Astrocyte of the cerebellum (primary cell): ENCODE measurements at regions not wholly inside any gene's neighbourhood (a gene's known extent, or its start where the extent isn't known, plus 50 kb on each side); places are given as distances from the start of the nearest gene placed in this dataset.
A peak's percentile ranks its signal among the peaks of the same experiment; 100 is the strongest.

Experiments
- DNase-seq: peaks from one replicate; pipeline ENCODE4 v3.0.0-alpha.2; 2011; ENCODE audit warnings: low read depth
- H3K4me3 ChIP-seq: 2 replicates; pipeline ENCODE4 v1.5.1; 2011; ENCODE audit warnings: mild to moderate bottlenecking, low read depth, low read length, moderate library complexity
- in situ Hi-C: cut with HindIII; loops from 2 replicates; pipeline ENCODE4 v1.10.0; 2017; ENCODE audit warnings: low sequenced_read_pairs
- TF ChIP-seq, protein P1 (sequence below): IDR thresholded peaks from 2 replicates; pipeline ENCODE4 v1.5.1; 2012; ENCODE audit warnings: low read length, low read depth, moderate library complexity, mild to moderate bottlenecking; ENCODE audit errors: missing control alignments

DNA sequence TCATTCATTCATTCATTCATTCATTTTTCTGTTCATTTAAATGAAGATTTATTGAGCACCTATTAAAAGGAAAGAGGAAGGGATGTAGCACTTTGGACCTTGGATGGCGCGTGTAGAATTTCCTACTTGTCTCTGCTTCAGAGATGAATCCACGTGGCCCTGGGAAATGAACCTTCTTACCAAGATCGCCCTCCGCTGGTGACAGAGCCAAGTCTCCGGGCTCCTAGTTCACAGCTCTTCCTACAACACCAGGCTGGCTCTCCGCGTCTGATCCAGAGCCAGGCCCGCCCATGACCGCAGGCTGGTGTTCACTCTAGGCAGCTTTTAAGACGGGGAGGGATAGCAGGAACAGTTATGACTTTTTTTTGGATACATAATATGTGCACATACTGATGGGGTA lies 70.9 kb upstream of the PIWIL1 start:
- no peak overlapping the region for H3K4me3 ChIP-seq
- in situ Hi-C loops: no loop called here
- TF ChIP-seq, protein P1, sequence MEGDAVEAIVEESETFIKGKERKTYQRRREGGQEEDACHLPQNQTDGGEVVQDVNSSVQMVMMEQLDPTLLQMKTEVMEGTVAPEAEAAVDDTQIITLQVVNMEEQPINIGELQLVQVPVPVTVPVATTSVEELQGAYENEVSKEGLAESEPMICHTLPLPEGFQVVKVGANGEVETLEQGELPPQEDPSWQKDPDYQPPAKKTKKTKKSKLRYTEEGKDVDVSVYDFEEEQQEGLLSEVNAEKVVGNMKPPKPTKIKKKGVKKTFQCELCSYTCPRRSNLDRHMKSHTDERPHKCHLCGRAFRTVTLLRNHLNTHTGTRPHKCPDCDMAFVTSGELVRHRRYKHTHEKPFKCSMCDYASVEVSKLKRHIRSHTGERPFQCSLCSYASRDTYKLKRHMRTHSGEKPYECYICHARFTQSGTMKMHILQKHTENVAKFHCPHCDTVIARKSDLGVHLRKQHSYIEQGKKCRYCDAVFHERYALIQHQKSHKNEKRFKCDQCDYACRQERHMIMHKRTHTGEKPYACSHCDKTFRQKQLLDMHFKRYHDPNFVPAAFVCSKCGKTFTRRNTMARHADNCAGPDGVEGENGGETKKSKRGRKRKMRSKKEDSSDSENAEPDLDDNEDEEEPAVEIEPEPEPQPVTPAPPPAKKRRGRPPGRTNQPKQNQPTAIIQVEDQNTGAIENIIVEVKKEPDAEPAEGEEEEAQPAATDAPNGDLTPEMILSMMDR: no peak
- no peak for DNase-seq

DNA sequence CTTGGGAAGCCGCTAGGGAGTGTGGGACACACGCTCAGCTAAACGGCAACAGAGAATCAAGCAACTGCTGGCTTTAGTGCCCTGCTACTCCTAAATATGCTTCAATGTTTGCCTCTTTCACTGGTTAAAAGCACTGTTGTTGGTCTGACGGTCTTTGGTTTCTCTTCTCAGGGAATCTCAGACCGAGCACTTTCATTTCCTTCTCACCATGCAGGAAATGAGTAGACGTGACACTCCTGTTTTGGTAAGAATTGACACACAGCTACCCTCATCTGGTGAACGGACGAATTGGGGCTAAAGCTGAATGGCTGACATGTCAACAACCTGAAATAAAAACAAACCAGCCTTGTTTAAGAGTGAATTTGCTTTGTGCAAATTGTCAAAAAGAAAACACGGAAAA lies 57.5 kb upstream of the PIWIL1 start:
- H3K4me3 ChIP-seq: no peak overlapping the region
- TF ChIP-seq, protein P1: no peak
- no peak for DNase-seq
- in situ Hi-C loops: no loop called here

DNA sequence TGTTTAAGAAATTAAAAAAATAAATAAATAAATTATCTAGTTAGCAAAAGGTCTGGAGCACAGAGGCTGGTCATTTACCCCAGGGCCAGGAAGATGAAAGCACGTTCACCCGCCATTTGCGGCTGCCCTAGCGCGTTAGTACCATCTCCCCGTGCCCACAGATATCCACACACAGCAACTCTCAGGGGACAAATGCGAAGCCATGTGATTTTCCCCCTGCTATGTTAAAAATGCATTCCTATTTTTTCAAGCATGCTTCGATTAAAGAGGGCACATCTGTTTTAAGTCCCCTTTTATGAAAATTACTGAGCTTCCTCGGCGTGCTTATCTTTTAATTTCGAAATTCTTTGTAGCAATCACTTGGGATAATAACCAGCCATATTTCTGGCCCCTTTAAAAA lies 56.9 kb upstream of the PIWIL1 start:
- no peak overlapping the region for H3K4me3 ChIP-seq
- no peak for DNase-seq
- in situ Hi-C loops: no loop called here
- TF ChIP-seq, protein P1: no peak

DNA sequence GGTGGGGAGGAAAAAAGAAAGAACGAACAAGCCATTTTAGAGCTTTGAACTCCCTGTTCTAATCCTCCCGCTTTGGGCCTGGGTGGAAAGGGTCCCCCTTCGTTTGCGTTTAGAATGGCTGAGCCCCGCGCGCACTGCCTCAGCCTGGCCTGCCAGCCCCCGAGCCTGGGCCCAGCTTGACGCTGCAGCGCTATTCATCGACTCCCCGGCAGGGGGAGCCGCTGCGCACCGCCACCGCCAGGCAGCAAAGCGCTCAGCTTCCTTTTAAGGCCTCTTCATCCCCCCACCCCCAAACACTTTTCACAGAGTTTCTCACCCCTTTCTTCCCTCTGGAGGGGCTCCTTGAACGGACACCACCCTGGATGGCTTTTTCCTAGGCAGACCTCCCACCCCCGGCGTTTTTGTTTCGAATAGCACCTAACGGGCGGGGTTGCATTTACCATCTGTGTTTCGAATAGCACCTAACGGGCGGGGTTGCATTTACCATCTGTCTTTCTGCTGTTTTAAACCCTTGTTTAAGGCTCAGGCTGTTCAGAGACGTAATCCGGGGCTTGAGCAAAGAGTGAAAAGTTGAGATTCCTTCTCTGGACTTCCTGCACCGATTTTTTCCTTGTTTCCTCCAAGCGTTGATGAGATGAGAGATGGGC lies 56.4 kb upstream of the PIWIL1 start:
- no peak overlapping the region for H3K4me3 ChIP-seq
- DNase-seq: no peak
- in situ Hi-C loops: no loop called here
- TF ChIP-seq, protein P1: peak; percentile 15

DNA sequence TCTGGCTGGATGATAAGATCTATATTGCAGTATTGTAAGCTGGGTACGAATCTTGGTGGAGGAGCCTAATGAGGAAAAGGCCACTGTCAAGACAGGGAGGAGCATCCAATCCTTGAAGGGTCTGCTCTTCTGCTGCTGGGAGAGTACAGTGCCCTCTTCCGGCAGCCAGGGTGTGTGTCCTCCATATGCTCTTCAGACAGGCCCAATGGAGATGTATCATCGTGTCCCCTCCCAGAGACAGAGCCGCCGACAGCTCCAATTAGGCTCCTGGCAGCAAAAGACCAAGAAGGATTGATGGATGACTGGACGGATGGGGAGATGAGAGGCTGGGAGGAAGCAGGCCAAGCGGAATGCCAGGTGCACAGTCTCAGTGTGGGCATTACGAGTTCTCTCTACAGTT lies 51.6 kb upstream of the PIWIL1 start:
- TF ChIP-seq, protein P1: no peak
- H3K4me3 ChIP-seq: no peak overlapping the region
- in situ Hi-C loops: no loop called here
- DNase-seq: no peak

DNA sequence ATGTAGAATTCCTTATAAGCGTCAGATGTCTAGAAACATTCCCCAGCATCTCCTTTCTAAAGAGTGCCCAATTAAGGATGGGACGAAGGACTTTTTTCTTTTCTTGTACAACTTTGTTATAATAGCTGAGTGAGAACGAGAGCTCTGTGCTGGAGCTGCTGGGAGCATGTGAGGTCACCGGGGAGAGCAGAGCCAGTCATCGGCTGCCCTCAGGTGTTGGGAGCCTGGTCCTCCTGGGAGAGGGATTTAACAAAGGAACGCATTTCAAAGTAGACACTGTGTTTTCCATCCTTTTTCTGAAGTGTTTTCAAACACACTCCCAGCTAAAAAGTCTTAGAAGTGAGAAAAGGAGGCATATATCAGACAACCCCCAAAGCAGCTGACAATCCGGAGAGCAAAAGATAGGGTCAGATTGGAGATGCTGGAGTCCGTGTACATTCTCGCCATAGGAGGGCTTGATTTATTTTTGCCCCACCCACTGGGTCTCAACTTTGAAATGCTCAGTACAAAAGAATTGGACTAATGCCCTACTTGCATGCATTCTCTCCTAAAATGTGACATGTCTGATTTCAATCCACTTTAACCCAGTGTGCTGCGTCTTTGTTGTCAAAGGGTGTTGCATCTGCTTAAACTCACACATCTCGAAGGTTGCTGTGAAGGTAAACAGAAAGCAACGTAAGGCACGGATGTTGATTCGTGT lies 50.8 kb upstream of the PIWIL1 start:
- in situ Hi-C loops: no loop called here
- TF ChIP-seq, protein P1: no peak
- DNase-seq: no peak
- no peak overlapping the region for H3K4me3 ChIP-seq
